Right lobe of liver (tissue), 4 donors: ENCODE measurements at regions not wholly inside any gene's neighbourhood (a gene's known extent, or its start where the extent isn't known, plus 50 kb on each side); places are given as distances from the start of the nearest gene placed in this dataset.

ENCODE experiments used
- CTCF ChIP-seq, 4 donors: fragments of 200-600 bp in 3 of 4; fragments of 450-650 bp in 1 of 4; IDR thresholded peaks; one replicate each; pipeline versions ENCODE4 v1.5.1 to v1.8.0; 2016 to 2022; ENCODE audit warnings: antibody characterized with exemption in 4 of 4, mild to moderate bottlenecking in 2 of 4
- POLR2A ChIP-seq: fragments of 450-650 bp; IDR thresholded peaks from one replicate; pipeline ENCODE4 v1.6.1; 2017; ENCODE audit warnings: antibody characterized with exemption, mild to moderate bottlenecking
- donor health status: DM: no; HTN: no; CAD: no.
- donor health status: DM: no; HTN: no; CAD: no.
- donor health status: DM: no; HTN: yes; CAD: no.

GRCh38 chr2:166651080-166651675 lies 157.1 kb upstream of the SCN7A start:
- TF ChIP-seq POLR2A, result no peak
- TF ChIP-seq CTCF (IDR thresholded peaks at IDR 0.05), result no peak
